Hepatocyte (in vitro differentiated cells): ENCODE measurements at regions not wholly inside any gene's neighbourhood (a gene's known extent, or its start where the extent isn't known, plus 50 kb on each side); places are given as distances from the start of the nearest gene placed in this dataset.

ENCODE experiments used
- EZH2 ChIP-seq: fragments of 200-600 bp; sonication (generic); IDR thresholded peaks from 2 replicates; pipeline ENCODE4 v1.6.1; 2016; ENCODE audit warnings: antibody characterized with exemption, mild to moderate bottlenecking, borderline replicate concordance
- EZH2phosphoT487 ChIP-seq: fragments of 200-600 bp; sonication (generic); IDR thresholded peaks from one replicate; pipeline ENCODE4 v1.6.1; 2018; ENCODE audit warnings: antibody characterized with exemption, mild to moderate bottlenecking, low read depth, moderate library complexity; ENCODE audit not compliant: unreplicated experiment, severe bottlenecking
- TF ChIP-seq, protein P1 (sequence below): fragments of 200-600 bp; sonication (generic); IDR thresholded peaks from 2 replicates; pipeline ENCODE4 v1.5.1; 2016; ENCODE audit warnings: antibody characterized with exemption, mild to moderate bottlenecking; ENCODE audit not compliant: poor library complexity

DNA sequence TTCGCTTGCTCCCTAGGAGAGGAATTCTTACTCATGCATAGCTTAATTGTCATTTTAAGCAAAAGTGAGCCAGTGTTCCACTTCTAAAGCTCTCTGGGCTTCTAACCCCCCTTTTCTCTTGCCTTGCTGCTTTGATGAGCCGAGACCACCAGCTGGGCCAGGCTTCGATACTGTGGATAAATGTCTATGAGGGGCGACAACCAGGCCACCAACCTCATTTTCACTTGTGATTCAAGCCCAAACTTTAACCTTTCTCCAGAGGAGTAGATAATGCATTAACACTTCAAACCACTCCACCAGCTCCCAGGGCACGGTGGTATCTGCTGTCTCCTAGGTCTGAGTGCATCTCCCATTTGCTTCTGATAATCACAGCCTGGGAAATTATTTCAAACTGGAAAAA, 205.6 kb downstream of the PSAT1 start:
- TF ChIP-seq, protein P1, sequence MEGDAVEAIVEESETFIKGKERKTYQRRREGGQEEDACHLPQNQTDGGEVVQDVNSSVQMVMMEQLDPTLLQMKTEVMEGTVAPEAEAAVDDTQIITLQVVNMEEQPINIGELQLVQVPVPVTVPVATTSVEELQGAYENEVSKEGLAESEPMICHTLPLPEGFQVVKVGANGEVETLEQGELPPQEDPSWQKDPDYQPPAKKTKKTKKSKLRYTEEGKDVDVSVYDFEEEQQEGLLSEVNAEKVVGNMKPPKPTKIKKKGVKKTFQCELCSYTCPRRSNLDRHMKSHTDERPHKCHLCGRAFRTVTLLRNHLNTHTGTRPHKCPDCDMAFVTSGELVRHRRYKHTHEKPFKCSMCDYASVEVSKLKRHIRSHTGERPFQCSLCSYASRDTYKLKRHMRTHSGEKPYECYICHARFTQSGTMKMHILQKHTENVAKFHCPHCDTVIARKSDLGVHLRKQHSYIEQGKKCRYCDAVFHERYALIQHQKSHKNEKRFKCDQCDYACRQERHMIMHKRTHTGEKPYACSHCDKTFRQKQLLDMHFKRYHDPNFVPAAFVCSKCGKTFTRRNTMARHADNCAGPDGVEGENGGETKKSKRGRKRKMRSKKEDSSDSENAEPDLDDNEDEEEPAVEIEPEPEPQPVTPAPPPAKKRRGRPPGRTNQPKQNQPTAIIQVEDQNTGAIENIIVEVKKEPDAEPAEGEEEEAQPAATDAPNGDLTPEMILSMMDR, result no peak
- no peak for TF ChIP-seq EZH2
- TF ChIP-seq EZH2phosphoT487, result no peak
